K562 (cell line): ENCODE measurements at regions not wholly inside any gene's neighbourhood (a gene's known extent, or its start where the extent isn't known, plus 50 kb on each side); places are given as distances from the start of the nearest gene placed in this dataset.

Experiments
- ATAC-seq: fragments of 200-7000 bp; cut with Tn5 transposase; 3 replicates; pipeline ENCODE4 v1.9.1; 2020; ENCODE audit warnings: moderate library complexity
- BruUV-seq: library from RNA; stranded (reverse); fragments of 400-500 nt; replicated peaks from 2 replicates; lab custom pipeline; 2021; lab: Mats Ljungman, UMichigan
- CTCF ChIA-PET: fragments of 300-600 bp; formaldehyde crosslinking; extraction: SDS; loops from one replicate; lab custom pipeline; 2021; ENCODE audit warnings: low intra/inter-chr PET ratio; lab: Yijun Ruan, JAX
- POLR2A ChIA-PET: fragments of 300-600, 350-650 bp; sonication (Branson Sonifier 250); formaldehyde crosslinking; extraction: SDS; loops from one replicate; lab custom pipeline; 2021; ENCODE audit warnings: antibody characterized with exemption, inconsistent platforms; lab: Yijun Ruan, JAX
- DNase-seq, 4 experiments: peaks; one replicate each; pipeline versions ENCODE4 v3.0.0 to v3.0.0-alpha.2; 2011 to 2018; ENCODE audit warnings: low spot score in 3 of 4, mixed read lengths in 3 of 4; ENCODE audit errors: extremely low read depth in 1 of 4
- FAIRE-seq: peaks from 2 replicates; lab custom pipeline; 2011; peaks lifted over from hg19 to GRCh38; lab: Jason Lieb, UNC
- H2AFZ ChIP-seq: 2 replicates; pipeline ENCODE4 v1.6.0; 2011; ENCODE audit warnings: low read depth, low read length, control low read depth, inconsistent platforms
- H3K27ac ChIP-seq: fragments of 200-600 bp; 3 replicates; pipeline ENCODE4 v1.8.0; 2011; ENCODE audit warnings: low read depth, mild to moderate bottlenecking, control low read depth, inconsistent platforms, low read length, moderate library complexity, mixed read lengths; ENCODE audit errors: extremely low read depth
- H3K27me3 ChIP-seq, 2 experiments: fragments of 300-600 bp in 1 of 2; 2 replicates in 1 of 2; 3 replicates in 1 of 2; pipeline versions ENCODE4 v1.6.0 to v1.8.0; 2011; ENCODE audit warnings: inconsistent platforms in 2 of 2, low read length in 2 of 2, mild to moderate bottlenecking in 1 of 2, mixed read lengths in 1 of 2, moderate library complexity in 1 of 2; ENCODE audit not compliant: control insufficient read depth in 2 of 2, insufficient read depth in 2 of 2
- H3K36me3 ChIP-seq: fragments of 300-600 bp; 3 replicates; pipeline ENCODE4 v1.8.0; 2011; ENCODE audit warnings: mild to moderate bottlenecking, low read length, inconsistent platforms; ENCODE audit not compliant: control insufficient read depth, insufficient read depth
- H3K4me1 ChIP-seq, 2 experiments: fragments of 200-600 bp in 1 of 2; replicated peaks in 1 of 2; 2 replicates in 1 of 2; 3 replicates in 1 of 2; pipeline versions ENCODE4 v1.5.1 to v1.8.0; 2011; ENCODE audit warnings: inconsistent platforms in 2 of 2, low read length in 2 of 2, mild to moderate bottlenecking in 1 of 2, mixed read lengths in 1 of 2, moderate library complexity in 1 of 2; ENCODE audit not compliant: control insufficient read depth in 2 of 2, insufficient read depth in 2 of 2
- H3K4me2 ChIP-seq: 2 replicates; pipeline ENCODE4 v1.6.1; 2011; ENCODE audit warnings: low read length, control low read depth, inconsistent platforms, mixed read lengths; ENCODE audit not compliant: insufficient read depth
- H3K4me3 ChIP-seq: fragments of 200-600 bp; sonication (generic), shearing (Covaris generic); 2 replicates; pipeline ENCODE4 v1.5.1; 2016; ENCODE audit warnings: control low read depth, inconsistent platforms
- H3K79me2 ChIP-seq: fragments of 200-600 bp; 3 replicates; pipeline ENCODE4 v1.8.0; 2011; ENCODE audit warnings: low read length, inconsistent platforms; ENCODE audit not compliant: control insufficient read depth, insufficient read depth
- H3K9ac ChIP-seq, 2 experiments: 2 replicates each; pipeline versions ENCODE4 v1.6.0 to v1.6.1; 2011; ENCODE audit warnings: low read depth in 2 of 2, low read length in 2 of 2, control low read depth in 1 of 2, inconsistent platforms in 1 of 2, mild to moderate bottlenecking in 1 of 2, mixed read lengths in 1 of 2; ENCODE audit not compliant: insufficient read depth in 1 of 2
- H3K9me1 ChIP-seq: one replicate; pipeline ENCODE4 v1.6.0; 2011; ENCODE audit warnings: inconsistent platforms, mild to moderate bottlenecking, low read length, moderate library complexity; ENCODE audit not compliant: control insufficient read depth, insufficient read depth
- H3K9me3 ChIP-seq: replicated peaks from 2 replicates; pipeline ENCODE4 v1.5.1; 2011; ENCODE audit warnings: low read depth, low read length, inconsistent platforms; ENCODE audit not compliant: control insufficient read depth, insufficient read depth
- H4K20me1 ChIP-seq: replicated peaks from 2 replicates; pipeline ENCODE4 v1.6.1; 2011; ENCODE audit warnings: low read length, inconsistent platforms, mixed read lengths; ENCODE audit not compliant: control insufficient read depth, insufficient read depth
- C11orf30 ChIP-seq: fragments of 450-650 bp; IDR thresholded peaks from 2 replicates; pipeline ENCODE4 v1.6.1; 2016; ENCODE audit warnings: low read depth, mild to moderate bottlenecking
- CHD7 ChIP-seq: fragments of 200-600 bp; sonication (generic); IDR thresholded peaks from one replicate; pipeline ENCODE4 v1.6.1; 2012; ENCODE audit warnings: mild to moderate bottlenecking, low read depth, low read length, inconsistent platforms
- JUNB ChIP-seq: fragments of 450-650 bp; formaldehyde crosslinking; conservative IDR thresholded peaks from 2 replicates; pipeline ENCODE4 v1.4.0; 2020; ENCODE audit warnings: mild to moderate bottlenecking
- POLR2H ChIP-seq: IDR thresholded peaks from 2 replicates; pipeline ENCODE4 v1.6.1; 2016; ENCODE audit warnings: missing genetic modification characterization, low read depth, mild to moderate bottlenecking, control low read depth, missing compliant biosample characterization, moderate library complexity
- RBM17 ChIP-seq: fragments of 200-400 bp; formaldehyde crosslinking; IDR thresholded peaks from 2 replicates; pipeline ENCODE4 v1.6.1; 2017; ENCODE audit warnings: low read depth, mild to moderate bottlenecking, low read length, borderline replicate concordance
- SREBF1 ChIP-seq: fragments of 150-350 bp; IDR thresholded peaks from 2 replicates; pipeline ENCODE4 v1.6.1; 2014; ENCODE audit warnings: antibody characterized with exemption, low read depth, low read length, borderline replicate concordance
- SRF ChIP-seq, 2 experiments: fragments of 250-450, 450-650 bp in 1 of 2; sonication (Bioruptor Pico) in 1 of 2; sonication (generic) in 1 of 2; formaldehyde crosslinking; IDR thresholded peaks; 2 replicates each; pipeline versions ENCODE4 v1.5.0 to v1.5.1; 2020 to 2022; ENCODE audit warnings: mild to moderate bottlenecking in 1 of 2, missing genetic modification reagents in 1 of 2
- THAP7 ChIP-seq: fragments of 250-450 bp; sonication (Bioruptor Pico); IDR thresholded peaks from 2 replicates; pipeline ENCODE4 v1.5.0; 2021
- TOE1 ChIP-seq, 2 experiments: fragments of 450-650 bp in 1 of 2; sonication (generic) in 1 of 2; formaldehyde crosslinking in 1 of 2; IDR thresholded peaks; 2 replicates each; pipeline versions ENCODE4 v1.7.1 to v1.8.0; 2016 to 2022; ENCODE audit warnings: borderline replicate concordance in 2 of 2, mild to moderate bottlenecking in 2 of 2, antibody characterized with exemption in 1 of 2, inconsistent platforms in 1 of 2, low read depth in 1 of 2, missing genetic modification reagents in 1 of 2, moderate library complexity in 1 of 2
- ZEB2 ChIP-seq: fragments of 450-650 bp; IDR thresholded peaks from 2 replicates; pipeline ENCODE4 v1.6.1; 2016
- ZNF224 ChIP-seq: sonication (generic); formaldehyde crosslinking; IDR thresholded peaks from 2 replicates; pipeline ENCODE4 v1.8.0; 2022; ENCODE audit warnings: mild to moderate bottlenecking, missing genetic modification reagents
- ZNF316 ChIP-seq: fragments of 450-650 bp; IDR thresholded peaks from 2 replicates; pipeline ENCODE4 v1.6.1; 2016
- ZNF583 ChIP-seq: fragments of 250-450 bp; sonication (Bioruptor Pico); IDR thresholded peaks from 2 replicates; pipeline ENCODE4 v1.4.0; 2020
- WGBS: fragments of 100-300 bp; shearing (Covaris generic); methylation state at CpG from one replicate; pipeline ENCODE4 v1.1.6; 2016; ENCODE audit warnings: low coverage, mixed read lengths; ENCODE audit not compliant: insufficient coverage; ENCODE audit errors: missing lambda C conversion rate; 5-methylcytosine and 5-hydroxymethylcytosine counted together
- in situ Hi-C: fragments of 300-500 bp; cut with MboI; formaldehyde crosslinking; loops from 4 replicates; pipeline ENCODE4 v1.15.0; 2018; ENCODE audit warnings: inconsistent platforms, mixed read lengths
- intact Hi-C: fragments of 100-400 bp; cut with micrococcal nuclease; formaldehyde crosslinking; loops from 2 replicates; pipeline ENCODE4 v1.14.2; 2022

GRCh38 chr19:28697308-28697707 is 515.6 kb downstream of the UQCRFS1 start:
- BruUV-seq = no TSS peak
- WGBS = 8% methylated on average over 1 of the region's 1 CpG
- no peak overlapping the region for H3K27ac ChIP-seq
- H3K9me3 ChIP-seq = no peaks in the 10 kb centered on the region
- CTCF ChIA-PET = no interaction called here
- intact Hi-C loops = no loop called here
- H3K79me2 ChIP-seq = no peaks in the 10 kb centered on the region
- no peak overlapping the region for H3K9ac ChIP-seq
- no peak overlapping the region for H2AFZ ChIP-seq
- H3K27me3 ChIP-seq = no peaks in the 10 kb centered on the region
- H3K4me3 ChIP-seq = no peak overlapping the region
- no peaks in the 10 kb centered on the region for H4K20me1 ChIP-seq
- FAIRE-seq (no peak), DNase-seq (no peak), ATAC-seq (no peak)
- H3K4me2 ChIP-seq = no peak overlapping the region
- in situ Hi-C loops = no loop called here
- H3K4me1 ChIP-seq = no peaks in the 10 kb centered on the region; a peak in 1 of 5 replicates
- no peaks in the 10 kb centered on the region for H3K36me3 ChIP-seq
- POLR2A ChIA-PET = no interaction called here
- H3K9me1 ChIP-seq = no peaks in the 10 kb centered on the region
- TF ChIP-seq THAP7 = no peak
- TF ChIP-seq JUNB (CRISPR knock-in tag) = no peak
- no peak for TF ChIP-seq ZEB2
- no peak for TF ChIP-seq TOE1 (IDR thresholded peaks at IDR 0.05; ENCODE audit: borderline replicate concordance)
- no peak for TF ChIP-seq TOE1 (CRISPR knock-in tag; IDR thresholded peaks at IDR 0.05; ENCODE audit: borderline replicate concordance, low read depth)
- peak; percentile 86 for TF ChIP-seq ZNF316
- no peak for TF ChIP-seq ZNF583 (CRISPR knock-in tag)
- no peak for TF ChIP-seq SREBF1
- peak; percentile 39; the same call in 1 of the 2 replicates for TF ChIP-seq C11orf30
- no peak for TF ChIP-seq RBM17
- TF ChIP-seq POLR2H (tag) = no peak
- no peak for TF ChIP-seq CHD7
- no peak for TF ChIP-seq SRF (CRISPR knock-in tag; IDR thresholded peaks at IDR 0.05)
- TF ChIP-seq ZNF224 (CRISPR knock-in tag) = no peak
